H1 (cell line): ENCODE measurements at regions not wholly inside any gene's neighbourhood (a gene's known extent, or its start where the extent isn't known, plus 50 kb on each side); places are given as distances from the start of the nearest gene placed in this dataset.

Experiments used
- CTCF ChIA-PET: fragments of 300-600 bp; sonication (Branson Sonifier 250); formaldehyde crosslinking; loops from one replicate; lab custom pipeline; 2021; ENCODE audit not compliant: partially characterized antibody; lab: Charles Lee
- POLR2A ChIA-PET: fragments of 300-600 bp; sonication (Branson Sonifier 250); formaldehyde crosslinking; loops from one replicate; lab custom pipeline; 2021; ENCODE audit warnings: inconsistent platforms; ENCODE audit not compliant: partially characterized antibody; lab: Charles Lee
- DNase-seq, 2 experiments: peaks; one replicate each; pipeline versions ENCODE4 v3.0.0 to v3.0.0-alpha.2; 2010 to 2022; ENCODE audit warnings: low spot score in 2 of 2, low read depth in 1 of 2, mixed read lengths in 1 of 2
- FAIRE-seq: peaks from 2 replicates; lab custom pipeline; 2011; peaks lifted over from hg19 to GRCh38; lab: Jason Lieb, UNC
- H2AFZ ChIP-seq: 2 replicates; pipeline ENCODE4 v1.8.1; 2012; ENCODE audit warnings: low read length, inconsistent platforms
- H2AK5ac ChIP-seq: 2 replicates; pipeline ENCODE4 v1.6.1; 2013; ENCODE audit warnings: low read depth, low read length
- H2BK120ac ChIP-seq: replicated peaks from 2 replicates; pipeline ENCODE3; 2013; ENCODE audit warnings: low read depth, low read length, inconsistent platforms
- H2BK12ac ChIP-seq: 2 replicates; pipeline ENCODE4 v1.6.1; 2013; ENCODE audit warnings: low read depth, low read length
- H2BK15ac ChIP-seq: 2 replicates; pipeline ENCODE4 v1.6.1; 2013; ENCODE audit warnings: low read length
- H2BK20ac ChIP-seq: 2 replicates; pipeline ENCODE4 v1.6.1; 2013; ENCODE audit warnings: low read length
- H2BK5ac ChIP-seq: 2 replicates; pipeline ENCODE4 v1.6.1; 2013; ENCODE audit warnings: low read depth, low read length
- H3K14ac ChIP-seq: 2 replicates; pipeline ENCODE4 v1.6.1; 2013; ENCODE audit warnings: inconsistent platforms; ENCODE audit not compliant: insufficient read length
- H3K18ac ChIP-seq: 2 replicates; pipeline ENCODE4 v1.6.1; 2013; ENCODE audit warnings: low read length; ENCODE audit errors: extremely low read depth
- H3K23ac ChIP-seq: 2 replicates; pipeline ENCODE4 v1.6.1; 2013; ENCODE audit warnings: inconsistent platforms; ENCODE audit not compliant: insufficient read length
- H3K23me2 ChIP-seq: 2 replicates; pipeline ENCODE4 v1.6.1; 2013; ENCODE audit warnings: low read depth, low read length
- H3K27ac ChIP-seq: 2 replicates; pipeline ENCODE4 v1.6.1; 2011; ENCODE audit warnings: low read depth, low read length, inconsistent platforms
- H3K27me3 ChIP-seq, 4 experiments: replicated peaks in 1 of 4; 1 replicate in 1 of 4; 2 replicates in 3 of 4; pipeline versions ENCODE4 v1.6.1 to v1.8.1; 2011 to 2013; ENCODE audit warnings: low read length in 3 of 4, mild to moderate bottlenecking in 3 of 4, inconsistent platforms in 2 of 4, mixed read lengths in 2 of 4, moderate library complexity in 1 of 4; ENCODE audit not compliant: control insufficient read depth in 3 of 4, insufficient read depth in 3 of 4; ENCODE audit errors: extremely low read depth in 1 of 4
- H3K36me3 ChIP-seq, 4 experiments: 2 replicates each; pipeline versions ENCODE4 v1.6.1 to v1.8.1; 2011 to 2013; ENCODE audit warnings: mild to moderate bottlenecking in 4 of 4, low read length in 3 of 4, moderate library complexity in 2 of 4, control low read depth in 1 of 4, inconsistent platforms in 1 of 4; ENCODE audit not compliant: insufficient read depth in 4 of 4, control insufficient read depth in 2 of 4
- H3K4ac ChIP-seq: replicated peaks from 2 replicates; pipeline ENCODE3; 2013; ENCODE audit warnings: low read length, low read depth, mixed read lengths, inconsistent platforms; ENCODE audit not compliant: insufficient read length
- H3K4me1 ChIP-seq, 4 experiments: replicated peaks in 1 of 4; 1 replicate in 1 of 4; 2 replicates in 3 of 4; pipeline versions ENCODE4 v1.6.1 to v1.8.1; 2011 to 2013; ENCODE audit warnings: low read length in 3 of 4, inconsistent platforms in 2 of 4, mixed read lengths in 1 of 4; ENCODE audit not compliant: insufficient read depth in 4 of 4, control insufficient read depth in 3 of 4
- H3K4me2 ChIP-seq, 2 experiments: 2 replicates each; pipeline versions ENCODE4 v1.6.1 to v1.8.1; 2011 to 2013; ENCODE audit warnings: low read depth in 2 of 2, low read length in 2 of 2, control low read depth in 1 of 2, inconsistent platforms in 1 of 2, mild to moderate bottlenecking in 1 of 2; ENCODE audit not compliant: insufficient read depth in 1 of 2
- H3K4me3 ChIP-seq, 4 experiments: fragments of 200-600, 300-600 bp in 1 of 4; sonication (generic), shearing (Covaris generic), sonication (Bioruptor Twin) in 1 of 4; 2 replicates each; pipeline versions ENCODE4 v1.5.1 to v1.8.1; 2011 to 2016; ENCODE audit warnings: low read length in 4 of 4, low read depth in 3 of 4, control low read depth in 2 of 4, inconsistent platforms in 2 of 4, mild to moderate bottlenecking in 2 of 4, mixed read lengths in 1 of 4, moderate library complexity in 1 of 4; ENCODE audit not compliant: insufficient read depth in 2 of 4; ENCODE audit errors: extremely low read depth in 1 of 4
- H3K56ac ChIP-seq: replicated peaks from 2 replicates; pipeline ENCODE3; 2013; ENCODE audit warnings: low read depth, mild to moderate bottlenecking, mixed read lengths, low read length, inconsistent platforms; ENCODE audit not compliant: insufficient read length
- H3K79me1 ChIP-seq: 2 replicates; pipeline ENCODE4 v1.6.1; 2013; ENCODE audit warnings: low read depth, low read length, control low read depth
- H3K79me2 ChIP-seq, 2 experiments: 2 replicates each; pipeline versions ENCODE4 v1.6.1 to v1.8.1; 2012 to 2013; ENCODE audit warnings: low read length in 2 of 2, mild to moderate bottlenecking in 2 of 2, inconsistent platforms in 1 of 2; ENCODE audit not compliant: insufficient read depth in 2 of 2, control insufficient read depth in 1 of 2
- H3K9ac ChIP-seq, 4 experiments: replicated peaks in 1 of 4; 1 replicate in 1 of 4; 2 replicates in 3 of 4; pipeline versions ENCODE4 v1.6.1 to v1.8.1; 2011 to 2013; ENCODE audit warnings: low read depth in 3 of 4, low read length in 3 of 4, control low read depth in 2 of 4, mild to moderate bottlenecking in 2 of 4, moderate library complexity in 2 of 4, inconsistent platforms in 1 of 4; ENCODE audit errors: extremely low read depth in 1 of 4
- H3K9me3 ChIP-seq, 2 experiments: 2 replicates each; pipeline versions ENCODE4 v1.6.1 to v1.8.1; 2012 to 2013; ENCODE audit warnings: mild to moderate bottlenecking in 2 of 2, moderate library complexity in 2 of 2, control low read depth in 1 of 2, inconsistent platforms in 1 of 2, low read depth in 1 of 2, low read length in 1 of 2, mixed read lengths in 1 of 2; ENCODE audit not compliant: insufficient read depth in 2 of 2
- H4K20me1 ChIP-seq, 2 experiments: replicated peaks in 1 of 2; 2 replicates each; pipeline versions ENCODE3 to v1.8.1; 2011 to 2013; ENCODE audit warnings: inconsistent platforms in 2 of 2, low read length in 2 of 2, mild to moderate bottlenecking in 1 of 2; ENCODE audit not compliant: insufficient read depth in 2 of 2, control insufficient read depth in 1 of 2
- H4K5ac ChIP-seq: 2 replicates; pipeline ENCODE4 v1.6.1; 2013; ENCODE audit warnings: low read length, low read depth, mixed read lengths, inconsistent platforms; ENCODE audit not compliant: insufficient read length
- H4K8ac ChIP-seq: 2 replicates; pipeline ENCODE4 v1.8.0; 2013; ENCODE audit warnings: mild to moderate bottlenecking, moderate library complexity, low read length, inconsistent platforms; ENCODE audit not compliant: insufficient read depth; ENCODE audit errors: extremely low read depth
- H4K91ac ChIP-seq: replicated peaks from 2 replicates; pipeline ENCODE3; 2013; ENCODE audit warnings: low read length, mixed read lengths, inconsistent platforms; ENCODE audit not compliant: insufficient read length
- BRCA1 ChIP-seq: IDR thresholded peaks from 2 replicates; pipeline ENCODE4 v1.6.1; 2012; ENCODE audit warnings: low read depth, low read length, improper control_type of control experiment
- CBX5 ChIP-seq: fragments of 300-800, 300-1000 bp; sonication (generic); IDR thresholded peaks from 2 replicates; pipeline ENCODE4 v1.7.1; 2016; ENCODE audit warnings: antibody characterized with exemption, low read length, low read depth
- CBX8 ChIP-seq: fragments of 300-800, 300-1000 bp; sonication (generic); IDR thresholded peaks from 2 replicates; pipeline ENCODE4 v1.7.1; 2016; ENCODE audit warnings: low read depth, low read length, borderline replicate concordance
- EGR1 ChIP-seq: IDR thresholded peaks from 2 replicates; pipeline ENCODE4 v1.6.1; 2011; ENCODE audit warnings: low read depth, low read length, borderline replicate concordance
- HDAC2 ChIP-seq, 2 experiments: fragments of 300-600 bp in 1 of 2; sonication (generic) in 1 of 2; IDR thresholded peaks; 2 replicates each; pipeline ENCODE4 v1.6.1; 2011 to 2012; ENCODE audit warnings: low read depth in 2 of 2, low read length in 2 of 2, mild to moderate bottlenecking in 2 of 2, moderate library complexity in 2 of 2, borderline replicate concordance in 1 of 2, inconsistent platforms in 1 of 2
- JUN ChIP-seq: IDR thresholded peaks from 2 replicates; pipeline ENCODE4 v1.6.1; 2011; ENCODE audit warnings: low read depth, mild to moderate bottlenecking, improper control_type of control experiment, low read length
- KDM4A ChIP-seq: IDR thresholded peaks from one replicate; pipeline ENCODE4 v1.7.1; 2012; ENCODE audit warnings: low read depth, mild to moderate bottlenecking, moderate library complexity, low read length, inconsistent platforms; ENCODE audit not compliant: severe bottlenecking
- TAF7 ChIP-seq: optimal IDR thresholded peaks from 2 replicates; pipeline ENCODE3; 2011; ENCODE audit warnings: low read depth, mild to moderate bottlenecking, inconsistent platforms, low read length, moderate library complexity, borderline replicate concordance
- WGBS, 2 experiments: shearing (Covaris generic) in 1 of 2; methylation state at CpG; one replicate each; pipeline versions ENCODE4 v1.1.6 to v1.1.7; 2013 to 2015; ENCODE audit warnings: low lambda C conversion rate in 2 of 2, mixed read lengths in 2 of 2, inconsistent platforms in 1 of 2, low coverage in 1 of 2, missing lambda C conversion rate in 1 of 2; ENCODE audit not compliant: insufficient replicate concordance in 2 of 2, insufficient coverage in 1 of 2, insufficient read length in 1 of 2; ENCODE audit errors: extremely low coverage in 1 of 2, missing lambda C conversion rate in 1 of 2; 5-methylcytosine and 5-hydroxymethylcytosine counted together
- TF ChIP-seq, protein P1 (sequence below): IDR thresholded peaks from 2 replicates; pipeline ENCODE4 v1.6.1; 2011; ENCODE audit warnings: low read depth, mild to moderate bottlenecking, low read length; ENCODE audit not compliant: insufficient read depth

DNA sequence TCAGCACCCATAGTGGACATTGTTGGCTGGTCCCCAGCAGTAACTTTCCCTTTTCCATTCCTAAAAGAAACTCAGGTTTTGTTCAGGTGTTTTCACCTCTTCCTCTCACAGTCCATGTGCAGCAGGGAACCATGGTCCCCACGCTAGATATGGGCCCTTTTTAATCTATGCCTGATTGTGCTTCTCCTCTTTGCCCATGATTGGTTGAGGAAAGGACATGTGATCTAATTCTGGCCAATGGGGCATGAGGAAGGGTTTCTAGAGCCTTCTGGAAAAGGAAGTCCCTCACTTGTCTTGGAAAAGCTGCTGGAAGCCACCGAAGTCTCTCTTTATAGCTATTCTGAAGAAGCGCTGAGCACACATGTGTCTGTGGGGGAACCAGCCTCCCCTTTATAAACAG, 330.7 kb downstream of the ACTR3B start:
- 0 out of 4 replicates have a peak, but pooled peaks cover 0 to 5% of the 10 kb centered on the region in 2 experiments for H3K9me3 ChIP-seq
- no peak overlapping the region for H3K18ac ChIP-seq
- no peak overlapping the region for H3K14ac ChIP-seq
- TF ChIP-seq KDM4A = no peak
- TF ChIP-seq TAF7 = no peak
- TF ChIP-seq EGR1 = no peak
- no peak for TF ChIP-seq JUN
- no peak for TF ChIP-seq CBX8
- no peak for TF ChIP-seq BRCA1
- TF ChIP-seq HDAC2 (IDR thresholded peaks at IDR 0.05; ENCODE audit: borderline replicate concordance in 1 of 2, low read depth in 2 of 2, low read length in 2 of 2) = no peak
- no peak for TF ChIP-seq CBX5
- TF ChIP-seq, protein P1, sequence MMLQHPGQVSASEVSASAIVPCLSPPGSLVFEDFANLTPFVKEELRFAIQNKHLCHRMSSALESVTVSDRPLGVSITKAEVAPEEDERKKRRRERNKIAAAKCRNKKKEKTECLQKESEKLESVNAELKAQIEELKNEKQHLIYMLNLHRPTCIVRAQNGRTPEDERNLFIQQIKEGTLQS = no peak
- no peaks in the 10 kb centered on the region for H3K79me1 ChIP-seq
- WGBS, 2 experiments = 91% methylated on average over 3 of the region's 3 CpGs; no CpG with 5 or more reads in 1 of the 2 experiments
- no peak overlapping the region for H4K8ac ChIP-seq
- no peak overlapping the region for H3K23ac ChIP-seq
- H2AK5ac ChIP-seq = no peak overlapping the region
- no peak overlapping the region for H2BK15ac ChIP-seq
- H4K5ac ChIP-seq = no peak overlapping the region
- no peak overlapping the region for H3K27ac ChIP-seq
- H3K27me3 ChIP-seq = no peaks in the 10 kb centered on the region
- no peak overlapping the region for H2AFZ ChIP-seq
- H4K20me1 ChIP-seq = no peaks in the 10 kb centered on the region
- no peak overlapping the region for H4K91ac ChIP-seq
- H3K56ac ChIP-seq = no peak overlapping the region
- no peak overlapping the region for H3K4me2 ChIP-seq
- no peak overlapping the region for H3K4ac ChIP-seq
- DNase-seq (no peak), FAIRE-seq (no peak)
- H2BK20ac ChIP-seq = no peak overlapping the region
- peaks cover 0 to 3% (median 0%) of the 10 kb centered on the region in 4 experiments; a peak in 3 of 7 replicates for H3K4me1 ChIP-seq
- H3K9ac ChIP-seq = no peak overlapping the region
- ChIA-PET POLR2A (no interaction called here), CTCF (interaction anchor here (0.9 to 1.2 kb wide), 2 partner anchors 9 to 22 kb away, joined by 3 to 4 read pairs; no protein-coding TSS in a partner anchor)
- no peaks in the 10 kb centered on the region for H3K79me2 ChIP-seq
- no peak overlapping the region for H2BK5ac ChIP-seq
- no peaks in the 10 kb centered on the region for H3K23me2 ChIP-seq
- no peak overlapping the region for H3K4me3 ChIP-seq
- no peak overlapping the region for H2BK12ac ChIP-seq
- H2BK120ac ChIP-seq = no peak overlapping the region
- no peaks in the 10 kb centered on the region for H3K36me3 ChIP-seq
